HG03135 (cell line): ENCODE measurements at regions not wholly inside any gene's neighbourhood (a gene's known extent, or its start where the extent isn't known, plus 50 kb on each side); places are given as distances from the start of the nearest gene placed in this dataset.

Source experiments
- ATAC-seq: cut with Tn5 transposase; IDR thresholded peaks from one replicate; pipeline ENCODE4 v1.9.1; 2021; ENCODE audit warnings: mild to moderate bottlenecking, moderate library complexity; ENCODE audit not compliant: unreplicated experiment

GRCh38 chr20:20939006-20939405 lies 167.2 kb downstream of the LINC00237 start:
- ATAC-seq, result no peak

DNA sequence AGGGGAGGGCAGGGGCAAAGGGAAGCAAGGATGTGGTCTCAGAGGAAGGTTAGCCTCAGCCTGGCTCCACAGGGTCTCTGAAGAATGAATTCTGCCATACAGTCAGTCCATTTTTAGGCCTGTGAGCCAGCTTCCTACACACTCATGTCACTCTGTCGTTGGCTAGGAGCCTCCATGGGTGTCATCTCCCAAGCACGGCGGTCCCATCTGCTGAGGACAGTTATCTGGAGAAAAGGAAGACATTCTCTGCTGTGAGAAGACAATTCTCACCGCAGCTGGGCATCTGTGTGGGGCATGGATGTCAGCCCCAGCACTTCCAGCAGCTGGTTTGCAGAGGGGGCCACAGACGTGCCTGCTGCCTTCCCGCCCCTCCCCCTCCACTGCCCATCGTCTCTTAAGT lies 167.6 kb downstream of the LINC00237 start:
- no peak for ATAC-seq

GRCh38 chr20:20938131-20938530 lies 168.0 kb downstream of the LINC00237 start:
- ATAC-seq, result no peak

- no peak for ATAC-seq
Observed at GRCh38 chr20:20933142-20933958, 172.8 kb downstream of the LINC00237 start.

DNA sequence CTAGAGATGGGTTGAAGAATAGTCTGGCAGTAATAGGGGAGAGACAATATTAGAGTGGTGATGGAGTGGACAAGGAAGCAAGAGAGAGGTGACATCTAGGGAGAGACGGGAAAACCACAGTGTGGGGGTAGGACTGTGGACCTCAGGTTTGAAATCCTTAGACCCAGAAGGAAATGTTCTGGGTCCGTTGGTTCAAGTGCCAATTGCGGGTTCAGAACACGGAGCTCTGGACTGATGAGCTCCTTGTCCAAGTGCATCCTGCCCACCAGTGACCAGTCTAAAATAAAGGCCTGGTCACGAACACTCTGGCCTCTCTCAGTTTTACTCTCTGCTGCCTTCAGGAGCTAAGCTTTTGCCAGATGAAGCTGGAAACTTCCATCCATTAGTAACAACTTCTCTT lies 174.0 kb downstream of the LINC00237 start:
- ATAC-seq, result no peak

- no peak for ATAC-seq
Observed at GRCh38 chr20:20931632-20932031, 174.5 kb downstream of the LINC00237 start.

- no peak for ATAC-seq
Observed at GRCh38 chr20:20931024-20931423, 175.1 kb downstream of the LINC00237 start.

DNA sequence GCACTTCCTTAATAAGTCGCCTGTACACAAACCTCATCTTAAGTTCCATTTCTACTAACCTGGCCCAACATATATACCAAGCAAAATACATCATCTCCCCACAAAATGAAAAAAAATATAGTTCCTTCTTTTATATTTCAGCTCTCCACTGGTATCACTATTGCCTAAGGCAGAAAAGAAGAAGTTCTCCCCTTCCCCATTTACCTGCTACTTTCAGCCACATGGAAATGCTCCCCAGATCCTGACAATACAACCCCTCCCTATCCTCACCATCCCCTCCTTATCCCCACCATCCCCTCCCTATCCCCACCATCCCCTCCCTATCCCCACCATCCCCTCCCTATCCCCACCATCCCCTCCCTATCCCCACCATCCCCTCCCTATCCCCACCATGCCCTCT lies 175.7 kb downstream of the LINC00237 start:
- ATAC-seq, result no peak

- no peak for ATAC-seq
Observed at GRCh38 chr20:20929341-20929740, 176.8 kb downstream of the LINC00237 start.

DNA sequence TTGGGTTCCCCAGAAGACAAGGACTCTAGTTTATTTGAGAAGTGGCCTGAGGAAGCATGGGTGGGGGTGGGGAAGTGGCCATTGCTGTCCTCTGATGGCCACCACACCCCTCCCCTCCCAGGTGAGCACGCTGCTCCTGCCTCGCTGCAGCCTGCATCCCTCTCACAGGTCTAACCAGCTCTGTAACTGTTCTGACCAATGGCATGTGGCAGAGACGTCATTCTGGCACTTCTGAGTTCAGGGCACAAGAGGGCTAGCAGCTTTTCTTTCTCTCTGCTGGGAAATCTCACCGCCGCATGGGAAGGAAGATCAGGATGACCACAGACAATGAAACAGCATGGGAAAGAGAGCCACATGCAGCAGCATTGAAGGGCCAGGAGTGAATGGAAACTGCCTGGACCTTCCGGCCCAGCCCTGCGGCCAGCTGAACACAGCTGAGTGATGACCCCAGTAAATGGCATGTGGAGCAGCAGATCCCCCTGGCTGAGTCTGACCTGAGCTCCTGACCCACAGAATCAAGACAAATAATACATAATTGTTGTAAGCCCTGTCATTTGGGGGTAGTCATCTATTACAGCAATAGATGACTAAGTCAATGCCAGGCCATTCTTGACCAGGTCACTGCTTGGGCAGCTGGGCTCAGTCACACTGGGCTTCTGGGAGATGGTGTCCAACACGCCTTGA lies 179.8 kb downstream of the LINC00237 start:
- no peak for ATAC-seq

- no peak for ATAC-seq
Observed at GRCh38 chr20:20920433-20920832, 185.7 kb downstream of the LINC00237 start.

DNA sequence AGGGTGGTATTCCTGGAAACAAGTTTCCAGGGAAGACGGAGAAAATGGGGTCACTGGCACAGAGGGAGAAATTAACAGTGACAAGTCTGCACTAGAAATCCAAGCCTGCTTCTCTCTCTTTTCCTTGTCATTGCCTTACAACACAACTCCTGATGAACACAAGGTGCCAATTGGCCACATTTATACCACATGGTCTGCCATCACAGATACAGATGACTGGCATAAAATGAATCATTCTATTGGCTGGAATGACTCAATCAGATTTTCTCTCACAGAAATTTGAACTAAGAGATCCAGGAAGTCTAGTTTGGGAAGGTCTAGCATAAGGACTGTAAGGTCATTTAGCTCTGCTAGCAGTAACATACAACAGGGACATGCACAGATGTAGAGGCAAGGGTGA lies 190.3 kb downstream of the LINC00237 start:
- ATAC-seq, result no peak

GRCh38 chr20:20904501-20904831 lies 192.0 kb upstream of the RALGAPA2 start:
- no peak for ATAC-seq

- ATAC-seq, result no peak
Observed at GRCh38 chr20:20903773-20904500, 191.5 kb upstream of the RALGAPA2 start.

GRCh38 chr20:20897922-20898321 lies 185.5 kb upstream of the RALGAPA2 start:
- no peak for ATAC-seq

DNA sequence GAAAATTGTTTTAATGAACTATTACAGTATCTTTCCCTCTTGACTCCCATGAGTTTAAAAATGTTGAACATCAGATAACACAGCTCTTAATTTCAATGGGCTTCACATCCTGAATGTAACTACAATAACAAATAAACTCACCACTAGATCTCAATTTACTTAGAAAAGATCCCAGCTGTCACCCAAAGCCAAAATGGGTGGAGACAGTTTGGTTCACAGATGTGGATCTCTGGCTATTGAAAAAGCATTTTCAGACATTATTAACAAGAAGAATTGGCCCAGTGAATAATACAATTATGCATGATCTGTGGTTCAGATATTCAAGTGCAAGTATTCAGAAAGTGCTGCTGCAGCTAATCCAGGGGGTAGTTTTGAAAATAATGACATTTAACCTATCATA lies 184.7 kb upstream of the RALGAPA2 start:
- ATAC-seq, result no peak

DNA sequence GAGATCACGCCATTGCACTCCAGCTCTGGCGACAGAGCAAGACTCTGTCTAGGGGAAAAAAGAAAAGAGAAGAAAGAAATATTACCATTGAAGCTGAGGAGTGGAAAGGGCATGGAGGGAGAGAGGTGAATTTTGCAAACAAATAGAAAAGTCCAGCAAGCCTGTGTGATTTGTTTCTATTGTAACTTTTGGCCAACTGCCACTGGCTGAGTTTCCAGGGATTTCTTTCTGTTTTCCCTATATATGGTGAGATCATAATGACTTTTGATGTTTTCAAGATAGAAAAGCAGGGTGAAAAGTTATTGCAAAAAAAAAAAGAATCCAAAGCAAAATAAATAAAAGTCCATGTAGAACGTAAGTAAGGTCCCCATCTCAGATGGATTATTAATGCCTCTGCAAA lies 184.2 kb upstream of the RALGAPA2 start:
- no peak for ATAC-seq

GRCh38 chr20:20895537-20895936 lies 183.1 kb upstream of the RALGAPA2 start:
- no peak for ATAC-seq

DNA sequence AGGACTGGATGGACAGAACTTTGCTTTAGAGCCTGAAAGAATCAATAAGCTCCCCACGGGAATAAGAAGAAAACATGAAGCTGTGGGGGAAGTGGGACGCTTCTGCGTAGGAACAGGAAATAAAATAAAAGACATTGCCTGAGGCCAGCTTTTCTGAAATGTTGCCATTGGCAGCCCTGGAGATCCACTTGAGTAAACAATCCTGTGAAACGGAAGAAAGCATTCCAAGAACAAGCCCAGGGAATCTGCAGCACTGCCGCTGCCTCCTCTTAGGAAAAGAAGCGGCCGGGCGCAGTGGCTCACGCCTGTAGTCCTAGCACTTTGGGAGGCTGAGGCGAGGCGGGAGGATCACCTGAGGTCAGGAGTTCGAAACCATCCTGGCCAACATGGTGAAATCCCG lies 182.3 kb upstream of the RALGAPA2 start:
- ATAC-seq, result no peak

- ATAC-seq, result no peak
Observed at GRCh38 chr20:20894280-20894679, 181.8 kb upstream of the RALGAPA2 start.

GRCh38 chr20:20892328-20892727 lies 179.9 kb upstream of the RALGAPA2 start:
- ATAC-seq, result no peak

DNA sequence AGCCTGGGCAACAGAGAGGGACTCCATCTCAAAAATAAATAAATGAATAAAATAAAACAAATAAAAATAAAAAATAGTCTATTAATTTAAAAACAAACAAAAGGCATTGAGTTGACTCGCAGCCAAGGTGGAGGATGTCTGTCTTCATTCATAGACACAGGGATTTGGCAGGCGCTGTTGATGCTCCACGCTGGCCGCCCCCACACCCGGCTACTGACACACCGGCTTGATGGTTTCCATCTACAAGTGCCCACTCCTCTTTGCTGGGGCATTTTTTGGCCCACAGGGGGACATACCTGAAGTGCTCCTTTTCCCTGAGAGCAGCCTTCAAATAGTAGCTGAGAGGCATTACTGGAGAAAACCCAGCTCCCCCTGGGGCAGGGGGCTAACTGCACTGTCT lies 178.3 kb upstream of the RALGAPA2 start:
- no peak for ATAC-seq
